8988T (cell line): ENCODE measurements at regions not wholly inside any gene's neighbourhood (a gene's known extent, or its start where the extent isn't known, plus 50 kb on each side); places are given as distances from the start of the nearest gene placed in this dataset.

Source experiments
- DNase-seq: peaks from one replicate; pipeline ENCODE4 v3.0.0; 2011

DNA sequence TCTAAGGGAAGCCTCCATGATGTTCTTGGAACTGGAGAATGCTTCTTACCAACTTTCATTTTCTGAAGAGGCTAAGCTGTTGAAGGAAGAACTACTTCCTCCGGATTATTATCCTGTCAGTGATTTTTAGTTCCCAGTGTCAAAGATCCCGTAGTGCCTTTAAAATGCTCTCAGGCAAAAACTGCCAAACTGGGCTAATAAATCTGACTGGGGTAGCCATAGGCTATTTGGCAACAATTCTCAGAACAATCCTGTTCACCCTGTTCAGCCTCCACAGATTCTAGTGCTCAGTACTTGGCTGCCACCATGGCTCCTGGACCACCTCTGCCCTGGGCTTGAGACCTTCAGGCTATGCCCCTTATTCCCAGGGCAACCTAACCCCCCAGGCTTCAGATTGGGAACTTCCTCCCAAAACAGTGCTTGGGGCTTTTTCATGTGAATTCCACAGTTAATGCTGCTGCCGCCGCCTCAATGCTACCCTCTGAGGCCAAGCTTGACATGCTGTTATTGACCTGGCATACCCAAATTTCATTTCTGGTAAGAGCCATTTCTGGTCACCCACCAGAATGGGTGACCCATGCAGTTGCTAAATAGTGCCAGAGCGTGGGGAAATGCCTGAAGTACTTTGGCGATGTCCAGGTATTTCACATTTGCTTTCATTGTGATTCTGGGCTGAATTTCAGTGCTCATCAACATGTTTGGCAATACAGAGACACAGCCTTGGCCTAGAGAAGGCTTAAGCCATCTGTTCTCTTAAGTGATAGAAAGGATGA, 110.0 kb upstream of the ARHGAP5 start:
- DNase-seq: no peak

DNA sequence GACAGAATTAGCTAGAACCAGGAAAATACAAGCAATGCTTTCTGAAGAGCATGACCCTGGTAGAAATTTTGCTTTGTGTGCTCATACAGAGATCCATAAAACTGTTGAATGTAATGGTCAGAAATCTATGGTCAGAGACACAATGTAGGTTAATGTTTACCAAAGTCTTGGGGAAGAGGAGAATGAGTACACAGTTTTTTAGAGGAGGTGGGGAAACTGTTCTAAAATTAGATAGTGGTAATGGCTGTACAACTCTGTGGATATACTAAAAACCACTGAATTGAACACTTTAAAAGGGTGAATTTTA, 109.5 kb upstream of the ARHGAP5 start:
- DNase-seq: no peak

DNA sequence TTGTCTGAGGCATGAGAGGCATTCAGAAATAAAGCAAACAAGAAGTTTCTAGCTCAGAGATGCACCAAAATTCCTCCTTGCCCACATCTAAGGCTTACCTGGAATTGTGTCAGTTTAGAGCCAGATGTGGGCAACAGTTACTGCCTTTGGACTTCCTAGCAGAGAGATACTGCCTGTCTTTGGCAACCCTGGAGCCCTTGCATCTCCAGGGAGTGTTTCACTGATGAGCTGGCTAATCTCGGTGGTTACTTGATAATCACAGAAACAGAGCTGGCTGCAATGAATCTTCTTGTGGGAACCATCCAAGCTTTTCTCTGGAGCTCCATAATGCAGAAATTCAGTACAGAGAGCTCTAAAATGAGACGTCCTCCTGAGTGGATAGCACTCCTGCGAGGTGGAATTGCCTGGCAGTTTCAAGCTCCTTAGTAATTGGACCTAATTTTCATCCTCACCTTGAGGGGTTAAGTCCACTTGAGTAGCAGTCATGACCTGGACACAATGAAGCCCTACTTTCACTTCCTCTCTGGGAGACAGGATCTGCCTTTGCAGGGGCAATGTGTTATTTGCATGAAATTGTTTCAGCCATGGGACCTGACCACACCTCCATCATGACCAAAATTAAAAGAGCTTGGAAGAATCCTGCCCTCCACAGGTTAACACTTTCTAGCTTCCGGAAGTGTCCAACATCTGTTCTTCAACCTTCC, 108.8 kb upstream of the ARHGAP5 start:
- DNase-seq: no peak

DNA sequence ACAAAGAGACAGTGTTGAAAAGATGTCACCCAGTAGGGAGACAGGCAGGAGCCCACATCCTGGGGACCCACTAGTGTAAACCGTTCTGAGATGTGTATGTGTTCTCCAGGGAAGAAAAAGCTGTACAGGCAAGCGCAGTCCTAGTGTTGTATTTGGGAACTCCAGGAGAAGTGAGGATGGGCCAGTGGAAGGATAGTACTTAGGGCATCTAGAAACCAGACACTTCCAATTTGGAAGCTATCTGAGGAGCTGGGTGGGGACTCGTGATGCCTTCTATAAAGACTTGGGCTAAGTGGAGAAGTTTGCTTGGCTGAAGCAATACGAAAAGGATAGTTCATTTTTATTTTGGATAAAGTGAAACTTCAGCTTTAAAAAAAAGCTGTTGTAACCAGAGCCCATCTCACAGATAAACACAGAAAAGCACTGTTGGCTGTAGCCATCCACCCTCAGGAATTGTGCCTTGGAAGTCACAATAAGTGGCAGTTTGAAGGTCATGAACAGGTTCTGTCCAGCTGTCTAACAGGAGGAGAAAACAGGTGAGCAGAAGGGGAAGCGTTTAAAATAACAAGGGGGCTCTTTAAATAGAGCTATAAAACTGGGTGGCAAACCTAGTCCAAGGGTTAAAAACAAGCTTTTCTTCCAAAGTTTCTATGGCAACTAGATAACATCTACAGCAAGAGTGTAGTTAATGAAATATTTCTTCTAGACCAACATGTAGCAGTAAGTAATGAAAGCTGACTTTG, 108.0 kb upstream of the ARHGAP5 start:
- DNase-seq: no peak

DNA sequence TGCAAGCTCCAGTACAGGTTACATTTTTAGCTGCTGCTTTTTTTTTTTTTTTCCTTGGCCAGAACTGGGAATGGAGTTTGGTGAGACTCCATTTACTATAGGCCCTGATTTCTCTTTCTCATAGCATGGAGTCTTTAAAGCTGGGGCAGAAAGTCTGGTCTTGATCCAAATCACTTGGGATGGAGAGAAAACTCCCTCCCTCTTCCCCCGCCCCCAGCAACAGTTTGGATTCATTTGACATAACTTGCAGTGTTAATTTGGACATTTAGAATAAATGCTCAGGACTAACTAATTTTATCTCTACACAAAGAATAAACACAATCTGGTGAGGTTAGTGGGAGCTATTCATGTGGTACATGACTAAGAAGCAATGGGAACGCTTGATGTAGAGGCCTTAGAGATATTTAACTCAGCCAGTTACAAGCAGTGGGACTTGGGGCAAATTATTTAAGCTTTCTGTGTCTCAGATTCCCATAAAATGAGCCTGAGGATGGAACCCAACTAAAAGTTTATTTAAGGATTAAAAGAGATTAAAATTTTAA, 107.3 kb upstream of the ARHGAP5 start:
- DNase-seq: no peak

DNA sequence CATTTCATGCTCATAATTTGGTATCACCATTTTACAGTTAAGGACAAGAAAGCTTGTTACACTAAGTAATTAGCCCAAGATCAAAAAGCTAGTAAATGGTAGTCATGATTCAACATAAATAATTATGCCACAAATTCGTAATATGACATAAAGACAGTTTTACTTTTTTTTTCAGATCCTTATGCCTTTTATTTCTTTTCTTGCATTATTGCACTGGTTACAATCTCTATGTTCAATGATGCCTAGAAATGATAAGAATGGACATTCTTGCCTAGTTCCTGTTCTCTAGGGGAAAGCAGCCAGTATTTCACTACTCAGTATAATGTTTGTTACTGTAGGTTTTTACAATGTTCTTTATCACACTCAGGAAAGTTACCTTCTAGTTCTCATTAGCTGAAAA, 106.4 kb upstream of the ARHGAP5 start:
- DNase-seq: no peak

DNA sequence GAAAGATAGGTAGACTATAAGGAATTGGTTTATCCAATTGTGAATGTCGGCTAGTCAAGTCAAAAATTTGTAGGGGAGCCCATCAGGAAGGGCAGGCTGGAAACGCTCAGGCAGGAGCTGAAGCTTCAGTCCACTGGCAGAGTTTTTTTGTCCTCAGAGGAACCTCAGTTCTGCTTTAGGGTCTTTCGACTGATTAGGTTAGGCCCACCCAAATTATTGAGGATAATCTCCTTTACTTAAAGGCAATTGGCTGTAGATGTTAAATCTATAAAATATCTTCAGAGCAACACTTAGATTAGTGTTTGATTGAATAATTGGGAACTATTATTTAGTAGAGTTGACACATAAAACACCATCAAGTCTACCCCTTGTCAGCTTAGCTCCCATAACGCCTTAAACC, 105.5 kb upstream of the ARHGAP5 start:
- DNase-seq: no peak

DNA sequence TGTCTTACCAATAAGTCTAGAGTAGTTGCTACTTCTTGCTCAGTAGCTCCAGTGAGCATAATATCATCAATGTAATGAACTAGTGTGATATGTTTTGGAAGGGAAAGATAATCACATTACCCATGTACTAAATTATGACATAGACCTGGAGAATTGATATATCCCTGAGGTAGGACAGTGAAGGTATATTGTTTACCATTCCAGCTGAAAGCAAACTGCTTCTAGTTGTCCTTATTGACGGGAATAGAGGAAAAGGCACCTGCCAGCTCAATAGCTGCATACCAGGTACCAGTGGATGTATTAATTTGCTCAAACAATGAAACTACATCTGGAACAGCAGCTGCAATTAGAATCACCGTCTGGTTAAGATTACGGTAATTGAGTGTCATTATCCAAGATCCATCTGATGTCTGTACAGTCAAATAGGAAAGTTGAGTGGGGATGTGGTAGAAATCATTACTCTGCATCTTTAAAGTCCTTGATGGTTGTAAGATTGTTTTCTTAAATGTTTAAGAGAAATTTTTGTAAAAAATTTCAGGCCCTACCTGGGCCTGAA, 100.0 kb upstream of the ARHGAP5 start:
- no peak for DNase-seq

DNA sequence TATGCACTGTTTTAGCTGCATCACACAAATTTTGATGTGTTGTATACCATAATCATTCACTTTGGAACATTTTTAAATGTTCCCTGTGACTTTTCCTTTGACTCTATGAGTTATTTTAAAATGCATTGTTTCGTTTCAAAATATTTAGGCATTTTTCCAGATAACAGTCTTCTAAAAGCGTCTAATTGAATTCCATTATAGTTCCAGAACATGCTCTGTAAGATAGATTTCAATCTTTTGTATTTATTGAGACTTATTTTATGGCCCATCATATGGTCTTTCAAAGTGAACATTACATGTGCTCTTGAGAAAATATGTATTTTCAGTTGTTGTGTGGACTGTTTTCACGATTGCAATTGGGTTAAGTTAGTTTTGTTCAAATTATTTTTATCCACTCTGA, 98.7 kb upstream of the ARHGAP5 start:
- DNase-seq: no peak

DNA sequence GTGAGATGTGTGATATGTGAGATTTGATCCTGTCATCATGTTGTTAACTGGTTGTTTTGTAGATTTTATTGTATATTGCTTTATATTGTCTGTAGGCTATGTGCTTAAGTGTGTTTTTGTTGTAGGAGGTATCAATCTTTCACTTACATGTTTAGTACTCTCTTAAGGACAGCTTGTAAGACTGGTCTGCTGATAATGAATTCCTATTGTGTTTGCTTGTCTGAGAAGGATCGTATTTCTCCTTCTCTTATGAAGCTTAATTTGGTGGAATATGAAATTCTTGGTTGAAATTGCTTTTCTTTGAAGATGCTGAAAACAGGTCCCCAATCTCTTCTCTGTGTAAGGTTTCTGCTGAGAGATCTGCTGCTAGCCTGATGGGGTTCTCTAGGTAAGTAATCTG, 94.5 kb upstream of the ARHGAP5 start:
- DNase-seq: no peak

DNA sequence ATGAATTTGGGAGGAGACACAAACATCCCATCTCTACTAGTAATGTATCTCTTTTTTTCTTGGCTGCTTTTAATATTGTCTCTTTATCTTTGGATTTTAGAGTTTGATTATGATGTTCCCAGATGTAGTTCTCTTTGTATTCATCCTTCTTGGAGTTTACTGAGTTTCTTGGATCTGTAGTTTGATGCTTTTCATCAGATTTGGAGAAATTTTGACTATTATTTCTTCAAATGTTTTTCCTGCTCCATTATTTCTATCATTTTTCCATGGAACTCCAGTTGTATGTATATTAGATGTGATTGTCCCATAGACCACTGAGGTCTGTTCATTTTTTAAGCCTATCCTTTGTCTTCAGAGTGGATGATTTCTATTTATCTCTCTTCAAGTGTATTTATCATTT, 90.7 kb upstream of the ARHGAP5 start:
- DNase-seq: no peak

DNA sequence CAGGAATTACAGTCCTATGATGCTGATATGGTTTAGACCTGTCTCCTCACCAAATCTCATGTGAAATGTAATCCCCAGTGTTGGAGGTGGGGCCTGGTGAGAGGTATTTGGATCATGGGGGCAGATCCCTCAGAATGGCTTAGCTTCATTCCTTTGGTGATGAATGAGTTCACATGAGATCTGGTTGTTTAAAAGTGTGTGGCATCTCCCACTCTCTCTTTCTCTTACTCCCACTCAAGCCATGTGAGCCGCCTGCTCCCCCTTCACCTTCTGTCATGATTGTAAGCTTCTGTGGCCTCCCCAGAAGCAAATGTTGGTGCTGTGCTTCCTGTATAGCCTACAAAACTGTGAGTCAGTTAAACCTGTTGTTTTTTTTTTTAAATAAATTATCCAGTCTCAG, 89.4 kb upstream of the ARHGAP5 start:
- no peak for DNase-seq

DNA sequence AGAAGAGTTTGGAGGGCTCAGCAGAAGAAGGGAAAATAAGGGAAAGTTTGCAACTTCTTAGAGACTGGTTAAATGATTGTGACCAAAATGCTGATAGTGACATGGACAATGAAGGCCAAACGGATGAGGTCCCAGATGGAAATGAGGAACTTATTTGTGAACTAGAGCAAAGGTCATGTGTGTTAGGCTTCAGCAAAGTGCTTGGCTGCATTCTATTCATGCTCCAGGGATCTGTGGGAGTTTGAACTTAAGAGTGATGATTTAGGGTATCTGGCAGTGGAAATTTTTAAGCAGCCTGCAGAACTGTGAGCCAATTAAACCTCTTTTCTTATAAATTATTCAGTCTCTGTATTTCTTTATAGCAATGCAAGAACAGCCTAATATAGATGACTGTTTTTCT, 88.9 kb upstream of the ARHGAP5 start:
- DNase-seq: no peak

DNA sequence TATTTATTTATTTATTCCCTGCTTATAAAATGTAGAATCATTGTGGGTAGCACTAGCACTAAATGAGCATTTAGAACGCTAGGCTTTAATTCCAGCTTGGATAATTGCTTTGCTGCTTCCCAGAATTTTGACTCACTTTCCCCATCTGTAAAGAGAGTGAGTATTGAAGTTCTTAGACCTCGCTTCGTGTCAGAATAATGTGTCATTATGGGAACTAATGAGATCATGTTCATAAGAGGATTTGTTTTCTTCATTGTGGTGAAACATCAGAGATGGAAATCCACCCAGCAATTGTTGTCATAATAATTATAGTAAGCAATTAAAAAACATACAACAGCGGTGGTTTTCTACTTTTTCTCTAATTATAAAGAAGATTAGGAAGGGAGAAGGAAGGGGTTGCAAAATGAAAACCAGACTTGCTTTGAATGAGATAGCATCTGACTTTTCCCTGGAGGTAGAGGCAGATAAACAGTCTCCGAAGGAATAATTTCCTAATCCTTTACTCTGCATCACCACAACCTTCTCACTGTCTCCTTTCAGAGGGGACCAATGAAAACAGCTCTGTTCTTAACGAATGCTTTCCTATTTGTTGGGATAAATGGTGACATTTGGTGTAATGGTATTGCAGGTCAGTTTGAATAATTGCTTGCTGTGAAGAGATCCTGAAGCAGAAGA, 86.8 kb upstream of the ARHGAP5 start:
- no peak for DNase-seq

DNA sequence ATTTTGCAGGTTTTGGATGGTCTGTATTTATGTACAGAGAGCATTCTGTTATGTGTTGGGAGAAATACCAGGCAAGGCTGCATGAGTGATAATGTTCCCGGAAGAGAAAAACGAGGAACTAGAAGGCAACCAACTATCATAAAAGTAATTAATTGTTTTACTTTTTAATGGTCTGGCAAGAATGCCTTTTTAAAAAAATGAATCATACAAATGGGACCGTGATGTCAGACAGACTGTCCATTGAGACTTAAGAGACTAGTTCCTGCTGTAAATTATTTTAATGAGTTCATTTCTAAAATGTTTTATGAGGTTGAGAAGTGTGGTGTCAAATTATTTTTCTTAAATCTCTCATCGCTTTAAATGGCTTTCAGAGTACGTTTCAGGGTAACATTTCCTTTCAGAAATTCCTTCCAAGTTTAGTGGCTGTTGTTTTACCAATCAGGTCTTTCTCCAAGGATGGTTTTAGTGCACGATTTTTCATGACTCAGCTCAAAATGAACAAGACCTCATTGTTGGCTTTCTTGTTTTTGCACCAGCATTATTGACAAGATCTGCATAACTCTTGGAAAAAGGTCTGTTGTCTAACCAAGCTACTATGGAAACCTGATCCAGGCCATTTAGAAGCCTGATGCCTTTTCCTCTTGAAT, 86.1 kb upstream of the ARHGAP5 start:
- no peak for DNase-seq

DNA sequence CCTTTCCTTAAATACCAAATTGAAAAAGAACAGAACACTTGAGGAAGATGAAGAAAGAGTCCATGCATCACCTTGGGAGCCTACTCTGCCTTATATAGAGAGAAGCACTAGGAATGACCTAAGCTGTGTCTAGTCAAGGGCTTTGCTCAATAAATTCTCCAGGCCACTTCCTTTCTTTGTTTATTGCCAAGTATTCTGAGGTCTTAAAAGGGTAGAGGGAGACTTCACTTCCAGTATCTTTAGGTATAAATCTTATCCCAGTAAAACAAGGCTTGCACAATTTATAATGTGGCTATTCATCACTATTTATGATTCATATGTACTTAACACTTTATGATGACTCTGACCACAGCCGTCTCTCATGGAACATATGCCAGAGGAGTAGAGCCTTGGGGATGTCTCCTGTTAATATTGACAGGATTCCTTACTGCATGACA, 85.1 kb upstream of the ARHGAP5 start:
- no peak for DNase-seq

DNA sequence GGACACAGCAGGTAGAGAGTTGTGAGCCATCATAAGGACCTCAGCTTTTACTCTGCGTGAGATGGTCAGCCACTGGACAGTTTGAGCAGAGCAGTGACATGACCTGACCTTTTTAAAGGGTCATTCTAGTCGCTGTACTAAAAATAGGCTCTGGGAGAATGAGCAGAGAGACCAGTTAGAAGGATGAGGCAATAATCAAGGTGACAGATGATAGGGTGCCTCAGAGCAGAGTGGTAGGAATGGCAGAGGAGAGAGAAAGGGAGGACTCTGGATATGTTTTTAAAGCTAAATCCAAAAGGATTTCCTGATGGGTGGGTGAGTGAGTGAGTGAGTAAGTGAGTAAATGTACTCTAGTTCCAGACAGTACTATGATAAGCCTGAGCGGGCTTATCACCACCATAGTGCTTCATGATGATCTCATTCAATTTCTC, 83.6 kb upstream of the ARHGAP5 start:
- no peak for DNase-seq

DNA sequence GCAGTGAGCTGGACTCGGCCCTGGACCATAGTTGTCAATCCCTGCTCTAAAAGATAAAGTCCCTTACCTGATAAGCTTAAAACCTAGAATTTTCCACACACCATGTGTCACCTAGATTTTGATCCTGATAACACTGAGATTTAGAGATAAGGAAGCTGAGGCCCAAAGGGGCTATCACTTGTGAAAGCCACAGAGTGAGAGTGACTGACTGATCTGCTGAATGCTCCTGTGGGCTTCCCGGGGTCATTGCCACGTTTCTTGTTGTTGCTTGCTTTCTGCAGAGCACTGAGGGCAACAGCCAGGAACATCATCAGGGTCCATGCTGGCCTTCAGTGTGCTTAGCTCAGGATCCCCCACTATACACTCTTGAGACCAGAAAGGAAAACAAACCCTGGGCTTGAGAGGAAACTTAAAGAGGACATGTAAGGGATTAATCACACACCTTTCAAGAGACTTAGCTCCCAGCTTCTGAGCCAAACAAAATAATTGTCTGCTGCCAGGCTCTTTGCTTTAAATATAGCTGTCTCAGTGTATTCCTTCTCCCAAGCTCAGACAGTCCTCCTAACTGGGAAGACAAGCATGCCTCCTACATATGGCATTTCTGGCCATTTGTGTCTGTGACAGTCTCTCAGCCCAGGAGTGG, 82.6 kb upstream of the ARHGAP5 start:
- DNase-seq: no peak

DNA sequence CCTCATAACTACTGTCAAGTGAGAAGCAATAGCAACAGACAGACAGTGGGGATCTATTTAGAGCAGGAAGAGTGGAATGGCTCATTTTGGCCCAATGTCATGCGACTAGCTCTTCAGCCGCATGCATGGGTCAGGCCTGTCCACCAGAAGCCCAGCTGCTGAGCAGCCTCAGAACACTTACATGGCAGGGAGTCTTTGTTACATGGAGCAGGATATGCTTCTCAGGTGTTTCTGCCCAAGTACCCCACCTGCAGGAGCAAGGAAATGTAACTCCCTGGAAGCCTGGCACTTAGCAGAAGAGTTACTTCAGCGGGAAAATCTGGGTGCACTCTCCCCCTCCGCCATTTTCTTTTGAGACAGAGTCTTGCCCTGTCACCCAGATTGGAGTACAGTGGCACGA, 73.5 kb upstream of the ARHGAP5 start:
- no peak for DNase-seq

DNA sequence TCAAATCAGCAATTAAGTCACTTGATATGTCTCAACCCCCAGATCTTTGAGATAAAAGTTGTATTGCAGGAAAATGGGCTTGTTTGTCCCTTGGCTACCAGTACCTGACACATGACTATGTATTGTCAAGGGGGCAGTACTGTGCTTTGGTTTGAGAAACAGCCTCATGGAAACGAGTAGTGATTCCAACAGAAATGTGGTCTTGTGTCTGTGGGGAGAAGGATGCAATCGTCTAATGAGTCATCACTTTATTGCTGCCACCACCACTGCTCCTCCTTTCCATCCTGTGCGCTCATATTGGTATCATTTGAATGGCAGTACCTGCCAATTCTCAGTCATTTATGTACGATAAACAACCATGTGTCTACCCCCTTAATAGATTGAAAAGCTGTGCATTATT, 72.8 kb upstream of the ARHGAP5 start:
- no peak for DNase-seq

DNA sequence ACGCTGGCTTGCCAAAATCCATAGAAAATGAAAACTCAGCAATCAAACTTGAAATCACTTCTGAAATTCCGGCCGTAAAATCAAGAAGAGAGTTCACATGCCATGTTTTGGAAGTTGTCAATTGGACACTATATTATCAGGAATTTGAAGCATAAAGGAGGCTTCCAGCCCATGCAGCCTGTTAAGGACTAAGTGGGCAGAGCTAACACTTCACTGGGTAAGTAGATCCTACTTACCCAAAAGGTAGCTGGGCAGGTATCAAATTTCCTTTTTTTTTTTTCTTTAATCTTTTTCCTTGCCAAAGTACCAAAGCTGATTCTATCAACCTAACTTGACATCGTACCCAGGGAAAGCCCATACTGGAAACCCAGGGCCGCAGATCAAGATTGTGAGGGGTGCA, 71.5 kb upstream of the ARHGAP5 start:
- no peak for DNase-seq
